GM19023 (cell line): ENCODE measurements at regions not wholly inside any gene's neighbourhood (a gene's known extent, or its start where the extent isn't known, plus 50 kb on each side); places are given as distances from the start of the nearest gene placed in this dataset.

ENCODE experiments used
- ATAC-seq: cut with Tn5 transposase; IDR thresholded peaks from one replicate; pipeline ENCODE4 v1.9.1; 2021; ENCODE audit warnings: mild to moderate bottlenecking, moderate library complexity; ENCODE audit not compliant: unreplicated experiment

DNA sequence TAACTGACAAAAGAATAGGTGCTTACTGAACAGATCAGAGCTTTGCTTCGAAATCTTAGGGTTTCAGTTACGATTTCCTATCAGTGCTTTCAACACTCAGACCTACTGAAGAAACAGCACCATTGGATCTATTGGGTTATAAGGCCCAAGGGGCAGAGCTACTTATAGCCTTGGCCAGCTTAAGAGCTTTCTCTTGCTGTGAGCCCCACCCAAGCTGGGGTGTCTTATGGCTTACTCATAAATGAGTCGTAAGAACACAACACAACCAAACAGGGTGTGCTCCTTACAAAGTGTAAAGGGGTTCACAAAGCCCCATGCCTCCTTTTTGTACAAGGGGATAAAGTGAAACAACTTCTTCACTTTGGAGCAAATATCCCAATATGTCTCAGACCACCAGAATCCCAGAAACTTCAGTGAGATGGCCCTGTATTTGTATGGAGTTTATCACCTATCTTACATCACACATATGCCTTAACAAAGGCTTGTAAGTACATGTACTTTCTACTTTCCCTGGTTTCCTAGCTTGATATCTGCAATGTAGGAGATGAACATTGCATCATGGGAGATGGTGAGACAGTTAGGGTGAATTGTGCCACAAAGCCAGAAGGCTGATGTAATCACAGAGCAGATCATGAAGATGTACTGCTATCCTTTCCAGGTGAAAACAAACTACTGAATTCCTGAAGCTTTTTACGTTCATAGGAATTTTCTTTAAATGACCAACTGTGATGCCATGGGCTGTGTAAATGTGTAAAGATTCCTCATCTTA is 115.5 kb upstream of the GLI2 start:
- ATAC-seq, result no peak

DNA sequence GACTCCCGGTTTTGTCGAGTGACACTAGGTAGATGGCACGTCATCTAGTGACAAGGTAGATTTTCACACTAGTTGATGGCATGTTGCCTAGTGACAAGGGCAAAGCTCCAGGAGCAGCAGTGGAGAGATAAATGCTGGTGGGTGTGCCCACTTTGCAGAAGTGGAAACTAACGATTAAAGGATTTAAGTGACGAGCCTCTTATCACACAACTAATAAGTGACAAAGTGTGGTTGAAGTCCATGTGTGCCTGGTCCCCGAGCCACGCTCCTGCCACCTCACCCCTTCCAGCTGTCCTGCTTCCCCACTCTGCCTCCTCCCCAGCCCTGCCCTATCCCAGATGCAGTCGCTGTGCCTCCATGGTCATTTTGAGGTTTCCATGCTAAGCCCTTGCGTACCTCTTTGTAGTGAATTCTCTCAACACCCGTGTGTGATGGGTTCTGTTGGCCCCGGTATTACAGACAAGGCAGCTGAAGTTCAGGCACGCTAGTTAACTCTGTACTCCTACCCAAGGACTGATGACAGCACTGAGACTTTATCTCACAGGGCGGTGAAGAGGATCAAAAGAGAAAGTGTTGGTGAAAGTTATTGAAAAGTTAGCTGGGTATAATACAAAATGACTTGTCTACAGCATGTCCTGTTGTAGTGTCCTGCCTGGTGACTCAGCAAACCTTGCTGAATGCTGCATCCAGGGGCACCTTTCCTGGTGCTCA is 113.4 kb upstream of the GLI2 start:
- no peak for ATAC-seq

GRCh38 chr2:120622886-120623753 is 112.5 kb upstream of the GLI2 start:
- ATAC-seq, result no peak

DNA sequence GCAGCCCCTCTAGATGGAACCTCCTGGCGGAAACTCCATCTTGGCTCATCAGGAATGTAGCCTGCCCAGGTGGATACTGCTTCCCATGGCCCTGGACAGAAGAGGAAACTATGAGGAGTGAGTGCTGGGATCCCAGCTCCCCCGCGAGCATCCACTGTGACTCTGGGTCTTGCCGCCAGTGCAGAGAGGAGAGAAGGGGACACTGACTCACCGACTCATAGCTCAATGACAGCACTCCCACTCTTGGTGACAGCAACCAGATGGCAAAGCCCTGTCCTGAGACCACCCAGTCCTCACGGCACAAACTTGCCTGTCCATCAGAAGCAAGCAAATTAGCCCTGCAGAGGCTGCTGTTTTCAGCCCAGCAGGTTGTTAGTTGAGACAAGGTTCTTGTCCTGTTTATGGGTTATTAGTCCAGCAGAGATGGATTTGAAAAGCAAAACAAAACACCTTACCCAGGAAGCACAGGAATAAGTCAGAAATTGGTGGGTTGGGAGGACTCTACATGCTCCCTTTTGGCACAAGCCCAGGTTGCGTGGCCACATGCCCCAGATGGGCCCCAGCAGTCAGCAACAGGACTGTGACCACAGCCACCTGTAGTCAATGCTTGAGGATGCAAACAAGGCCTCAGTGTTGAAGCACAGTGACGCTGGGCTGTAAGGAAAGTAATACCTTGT is 111.5 kb upstream of the GLI2 start:
- ATAC-seq, result no peak

DNA sequence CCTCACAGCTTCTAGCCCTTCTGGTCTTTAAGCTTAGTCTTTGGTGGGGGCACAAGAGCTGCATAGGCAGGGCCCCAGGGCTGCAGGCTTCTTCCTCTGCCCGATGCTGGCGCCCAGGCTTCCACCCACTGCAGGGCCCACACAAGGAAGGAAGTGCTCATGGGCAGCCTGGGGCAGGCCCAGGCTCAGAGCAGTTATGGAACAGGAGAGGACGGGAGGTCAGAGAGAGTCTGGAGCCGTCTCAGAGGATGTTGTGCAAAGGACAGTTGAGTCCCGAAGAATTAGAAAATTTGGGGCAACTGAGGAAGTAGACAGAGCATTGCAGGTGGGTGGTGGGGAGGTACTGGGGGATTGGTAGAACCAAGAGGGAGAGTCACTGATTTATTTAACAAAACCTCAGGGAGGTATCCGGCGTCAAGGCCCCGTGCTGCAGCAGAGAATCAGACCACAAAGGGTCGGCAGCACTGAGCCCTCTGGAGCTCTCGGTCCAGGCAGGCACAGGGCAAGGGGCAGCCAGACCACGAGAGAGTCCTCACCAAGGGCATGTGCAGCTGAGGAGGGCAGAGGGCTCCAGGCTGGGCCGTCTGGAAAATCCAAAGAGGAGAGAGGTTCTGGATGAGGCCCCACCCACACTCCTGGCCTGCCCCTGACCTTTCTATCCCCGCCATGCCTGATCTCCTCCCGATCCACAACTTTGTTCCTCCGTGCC is 110.8 kb upstream of the GLI2 start:
- ATAC-seq, result no peak

DNA sequence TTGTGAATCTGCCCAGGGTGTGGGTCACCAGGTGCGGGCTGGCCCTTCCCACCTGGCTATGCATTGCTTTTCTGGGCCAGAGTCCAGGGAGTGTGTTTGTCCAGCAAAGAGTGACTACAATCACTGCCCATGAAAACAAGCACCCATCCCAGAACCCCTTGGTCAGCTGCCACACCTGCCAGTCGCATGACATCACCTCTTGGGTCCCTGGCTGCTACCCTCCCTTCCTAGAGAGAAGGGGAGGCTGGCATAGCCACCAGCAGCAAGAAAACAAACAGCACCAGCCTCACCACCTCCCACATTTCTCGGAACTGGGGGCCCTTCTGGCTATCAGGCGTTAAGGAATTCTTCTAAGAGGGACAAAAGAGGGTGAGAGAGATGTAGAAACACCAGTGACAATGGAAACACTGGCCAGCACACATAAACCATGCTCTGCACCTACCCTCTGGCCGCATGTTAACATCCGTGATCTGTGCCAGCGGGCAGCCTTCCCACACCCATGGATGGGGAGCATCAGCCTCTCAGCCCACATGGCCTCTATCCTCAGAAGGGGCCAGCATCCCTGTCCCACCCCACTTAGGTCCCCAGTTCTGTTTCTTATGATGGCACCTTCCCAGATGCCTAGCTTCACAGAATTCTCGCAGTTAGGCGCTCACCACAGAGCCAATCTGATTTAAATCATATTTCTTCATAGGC is 109.7 kb upstream of the GLI2 start:
- ATAC-seq, result no peak

DNA sequence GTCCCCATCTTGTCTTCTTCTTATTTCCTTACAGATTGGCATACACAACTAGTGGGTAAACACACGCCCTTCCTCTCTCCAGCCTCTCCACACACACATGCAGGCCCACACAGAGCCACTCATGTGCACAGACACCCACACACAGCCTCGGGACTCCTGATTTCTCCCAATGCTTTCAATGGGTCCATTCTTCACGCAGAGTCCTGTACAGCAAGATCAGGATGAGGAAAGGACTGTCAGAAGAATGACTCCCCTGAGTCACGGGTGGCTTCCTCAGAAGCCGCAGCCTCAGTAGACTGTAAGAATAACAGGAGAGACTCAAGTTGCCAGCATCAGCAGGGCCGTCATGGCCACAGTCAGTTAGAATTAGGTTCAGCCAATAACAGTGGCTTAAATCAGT is 109.1 kb upstream of the GLI2 start:
- no peak for ATAC-seq

- ATAC-seq, result no peak
These were observed 107.4 kb upstream of the GLI2 start for GRCh38 chr2:120628248-120628647.

- no peak for ATAC-seq
These were observed 106.3 kb upstream of the GLI2 start for GRCh38 chr2:120629241-120629895.

GRCh38 chr2:120630031-120630701 is 105.5 kb upstream of the GLI2 start:
- no peak for ATAC-seq

GRCh38 chr2:120631236-120631635 is 104.4 kb upstream of the GLI2 start:
- ATAC-seq, result no peak

GRCh38 chr2:120631724-120632123 is 103.9 kb upstream of the GLI2 start:
- no peak for ATAC-seq

GRCh38 chr2:120632796-120633646 is 102.6 kb upstream of the GLI2 start:
- no peak for ATAC-seq

GRCh38 chr2:120634533-120634932 is 101.1 kb upstream of the GLI2 start:
- no peak for ATAC-seq

DNA sequence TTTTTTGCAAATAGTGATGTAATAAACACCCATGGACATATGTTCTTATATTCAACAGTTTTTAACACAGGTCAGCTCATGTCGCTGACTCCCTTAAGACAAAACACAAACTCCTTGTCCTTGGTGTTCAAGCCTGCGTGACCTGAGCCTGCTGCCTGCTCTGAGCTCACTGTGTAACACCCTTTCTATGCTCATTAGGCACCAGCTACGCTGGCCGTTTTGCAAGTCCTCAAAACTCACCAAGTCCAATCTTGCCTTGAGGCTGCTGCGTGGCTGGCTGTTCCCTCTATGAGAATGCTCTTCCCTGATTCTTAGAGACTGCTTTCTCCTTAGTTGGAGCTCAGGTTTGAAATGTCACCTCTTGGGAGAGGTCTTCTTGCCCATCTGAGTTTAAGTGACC is 100.5 kb upstream of the GLI2 start:
- ATAC-seq, result no peak

- ATAC-seq, result no peak
These were observed 97.8 kb upstream of the GLI2 start for GRCh38 chr2:120637847-120638246.

GRCh38 chr2:120638450-120638849 is 97.2 kb upstream of the GLI2 start:
- ATAC-seq, result no peak

GRCh38 chr2:120641366-120641771 is 94.3 kb upstream of the GLI2 start:
- ATAC-seq, result no peak
